NB4 (cell line): ENCODE measurements at regions not wholly inside any gene's neighbourhood (a gene's known extent, or its start where the extent isn't known, plus 50 kb on each side); places are given as distances from the start of the nearest gene placed in this dataset.

Experiments used
- CTCF ChIP-seq: IDR thresholded peaks from one replicate; pipeline ENCODE4 v1.5.1; 2012; ENCODE audit warnings: low read depth, low read length
- MAX ChIP-seq: IDR thresholded peaks from 2 replicates; pipeline ENCODE4 v1.6.1; 2011; ENCODE audit warnings: low read depth, low read length
- MYC ChIP-seq: IDR thresholded peaks from 2 replicates; pipeline ENCODE4 v1.6.1; 2011; ENCODE audit warnings: low read depth, low read length
- POLR2A ChIP-seq: IDR thresholded peaks from 2 replicates; pipeline ENCODE4 v1.6.1; 2011; ENCODE audit warnings: mild to moderate bottlenecking; ENCODE audit not compliant: insufficient read length; ENCODE audit errors: extremely low read depth

- TF ChIP-seq CTCF (no peak), POLR2A (no peak), MAX (no peak), MYC (no peak)
Observed at GRCh38 chr13:89988206-89988605, 1359.3 kb upstream of the MIR17HG start.
